Rectal smooth muscle tissue (tissue), 1 donor: ENCODE measurements at regions not wholly inside any gene's neighbourhood (a gene's known extent, or its start where the extent isn't known, plus 50 kb on each side); places are given as distances from the start of the nearest gene placed in this dataset.

ENCODE experiments used
- H3K27ac ChIP-seq: one replicate; pipeline ENCODE4 v1.7.0; 2013; ENCODE audit warnings: low read depth, low read length, inconsistent platforms
- H3K27me3 ChIP-seq: one replicate; pipeline ENCODE4 v1.7.0; 2013; ENCODE audit warnings: low read length; ENCODE audit not compliant: control insufficient read depth, insufficient read depth
- H3K36me3 ChIP-seq: one replicate; pipeline ENCODE4 v1.7.0; 2013; ENCODE audit warnings: low read length; ENCODE audit not compliant: control insufficient read depth, insufficient read depth
- H3K4me1 ChIP-seq: one replicate; pipeline ENCODE4 v1.7.0; 2013; ENCODE audit warnings: low read length; ENCODE audit not compliant: control insufficient read depth, insufficient read depth
- H3K4me3 ChIP-seq: one replicate; pipeline ENCODE4 v1.7.0; 2013; ENCODE audit warnings: low read length
- H3K9ac ChIP-seq: one replicate; pipeline ENCODE4 v1.7.0; 2013; ENCODE audit warnings: low read length

DNA sequence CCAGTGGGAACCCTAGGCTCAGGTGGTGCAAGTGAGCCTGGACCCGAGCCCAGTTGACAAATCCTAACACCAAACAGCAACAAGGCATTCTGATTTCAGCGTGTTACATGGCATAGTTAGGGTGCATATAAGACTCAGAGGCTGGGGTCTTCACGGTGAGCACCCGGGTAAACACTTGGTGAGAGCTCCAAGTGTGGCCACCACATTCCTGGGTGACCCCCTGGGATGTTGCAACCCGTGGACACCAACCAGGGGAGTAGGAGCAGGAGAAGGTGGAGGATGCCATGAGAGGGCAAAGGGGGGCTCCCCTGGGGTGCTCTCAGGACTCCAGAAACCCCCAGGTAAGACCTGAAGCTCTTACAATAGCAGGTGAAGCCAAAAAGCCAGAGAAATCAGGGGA, 69.9 kb upstream of the CDH5 start:
- H3K27me3 ChIP-seq: no peaks in the 10 kb centered on the region
- H3K36me3 ChIP-seq: no peaks in the 10 kb centered on the region
- no peak overlapping the region for H3K9ac ChIP-seq
- no peak overlapping the region for H3K4me3 ChIP-seq
- no peak overlapping the region for H3K27ac ChIP-seq
- H3K4me1 ChIP-seq: no peaks in the 10 kb centered on the region

GRCh38 chr16:66295761-66296546, 70.5 kb upstream of the CDH5 start:
- Histone ChIP-seq H3K27me3 (no peaks in the 10 kb centered on the region), H3K4me3 (no peak overlapping the region), H3K9ac (no peak overlapping the region), H3K4me1 (no peaks in the 10 kb centered on the region), H3K36me3 (no peaks in the 10 kb centered on the region), H3K27ac (no peak overlapping the region)

DNA sequence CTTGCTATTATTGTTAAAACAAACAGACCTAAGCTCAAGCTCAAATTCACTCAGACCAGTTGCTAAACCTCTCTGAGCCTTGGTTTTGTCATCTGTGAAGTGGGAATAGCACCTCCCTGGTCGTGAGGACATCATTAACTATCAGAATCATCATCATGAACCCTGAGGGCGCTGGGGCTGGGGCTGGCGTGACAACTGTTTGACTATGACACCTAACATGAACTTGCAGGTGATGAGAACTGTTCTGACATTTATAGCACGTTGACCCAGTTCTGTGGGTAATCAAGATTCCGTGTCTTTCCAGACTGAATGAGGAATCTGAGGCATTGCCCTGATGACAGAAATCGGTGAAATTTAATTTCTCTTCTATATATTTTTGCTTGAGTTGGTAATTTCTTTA, 71.3 kb upstream of the CDH5 start:
- Histone ChIP-seq H3K27me3 (no peaks in the 10 kb centered on the region), H3K9ac (no peak overlapping the region), H3K36me3 (no peaks in the 10 kb centered on the region), H3K4me1 (no peaks in the 10 kb centered on the region), H3K4me3 (no peak overlapping the region), H3K27ac (no peak overlapping the region)

DNA sequence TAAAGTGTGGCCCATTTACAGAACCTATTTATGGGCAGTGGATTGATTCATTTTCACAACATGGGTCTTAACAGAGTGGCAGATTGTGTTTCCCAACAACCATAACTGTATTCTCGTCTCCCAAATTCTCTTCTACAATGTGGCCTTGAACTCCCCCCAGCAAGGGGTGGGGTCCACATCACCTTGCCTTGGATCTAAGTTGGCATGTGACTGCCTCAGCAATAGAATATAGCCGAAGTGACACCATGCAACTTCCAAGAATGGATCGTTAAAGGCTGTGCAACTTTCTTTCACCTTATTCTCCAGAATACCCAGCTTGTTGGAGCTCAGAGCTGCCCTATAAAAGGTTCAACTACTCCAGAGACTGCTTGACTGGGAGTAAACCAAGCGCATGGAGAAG, 72.0 kb upstream of the CDH5 start:
- no peak overlapping the region for H3K9ac ChIP-seq
- H3K27ac ChIP-seq: no peak overlapping the region
- no peaks in the 10 kb centered on the region for H3K27me3 ChIP-seq
- no peaks in the 10 kb centered on the region for H3K36me3 ChIP-seq
- H3K4me3 ChIP-seq: no peak overlapping the region
- H3K4me1 ChIP-seq: no peaks in the 10 kb centered on the region

DNA sequence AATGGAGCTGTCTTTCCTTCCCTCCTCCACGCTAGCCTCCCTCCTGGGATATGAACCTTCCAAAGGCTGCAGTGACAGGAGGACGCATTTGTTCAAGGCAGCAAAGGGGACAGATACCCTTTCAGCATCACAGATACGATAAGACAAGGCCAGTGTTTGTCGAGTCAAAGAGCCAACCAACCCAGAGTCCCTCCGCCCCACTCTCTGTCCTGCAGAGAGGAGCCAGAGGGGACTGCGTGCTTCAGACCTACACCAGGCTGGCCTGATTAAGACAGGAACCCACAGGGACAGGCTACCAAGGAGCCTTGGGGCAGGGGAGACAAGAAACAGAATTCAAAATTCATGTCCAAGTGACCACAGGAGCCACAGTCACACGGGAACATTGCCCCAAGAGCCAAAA, 72.6 kb upstream of the CDH5 start:
- Histone ChIP-seq H3K9ac (no peak overlapping the region), H3K36me3 (no peaks in the 10 kb centered on the region), H3K4me3 (no peak overlapping the region), H3K27me3 (no peaks in the 10 kb centered on the region), H3K27ac (no peak overlapping the region), H3K4me1 (no peaks in the 10 kb centered on the region)

DNA sequence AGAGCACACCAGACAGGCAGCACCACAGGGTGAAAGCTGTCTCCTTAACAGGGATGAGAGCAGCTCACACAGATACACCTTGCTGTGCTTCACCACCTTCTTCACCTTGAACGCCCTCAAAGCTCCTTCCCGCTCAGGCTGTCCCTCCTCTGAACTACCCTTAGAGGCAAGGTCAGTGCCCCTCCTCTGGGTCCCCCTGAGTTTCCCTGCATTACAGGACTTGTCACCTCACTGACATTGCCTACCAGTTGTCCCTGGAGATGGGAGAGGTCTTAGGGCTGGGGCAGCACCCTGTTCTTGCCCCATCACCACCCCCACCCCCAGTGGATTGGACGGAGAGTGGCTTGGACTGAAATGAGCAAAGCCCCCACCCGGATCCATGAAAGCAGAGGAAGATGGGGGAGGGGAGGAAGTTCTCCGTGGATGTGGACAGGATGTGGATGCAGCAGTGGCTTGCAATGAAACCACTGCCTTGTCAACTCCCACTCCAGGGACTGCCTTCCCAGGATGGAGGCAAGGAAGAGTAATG, 73.2 kb upstream of the CDH5 start:
- Histone ChIP-seq H3K36me3 (no peaks in the 10 kb centered on the region), H3K27me3 (no peaks in the 10 kb centered on the region), H3K4me3 (no peak overlapping the region), H3K27ac (no peak overlapping the region), H3K4me1 (no peaks in the 10 kb centered on the region), H3K9ac (no peak overlapping the region)

GRCh38 chr16:66292241-66292935, 74.1 kb upstream of the CDH5 start:
- Histone ChIP-seq H3K9ac (no peak overlapping the region), H3K4me3 (no peak overlapping the region), H3K27ac (no peak overlapping the region), H3K4me1 (no peaks in the 10 kb centered on the region), H3K27me3 (no peaks in the 10 kb centered on the region), H3K36me3 (no peaks in the 10 kb centered on the region)

- Histone ChIP-seq H3K4me1 (no peaks in the 10 kb centered on the region), H3K36me3 (no peaks in the 10 kb centered on the region), H3K9ac (no peak overlapping the region), H3K4me3 (no peak overlapping the region), H3K27ac (no peak overlapping the region), H3K27me3 (no peaks in the 10 kb centered on the region)
Measured at GRCh38 chr16:66291833-66292232, 74.7 kb upstream of the CDH5 start.

DNA sequence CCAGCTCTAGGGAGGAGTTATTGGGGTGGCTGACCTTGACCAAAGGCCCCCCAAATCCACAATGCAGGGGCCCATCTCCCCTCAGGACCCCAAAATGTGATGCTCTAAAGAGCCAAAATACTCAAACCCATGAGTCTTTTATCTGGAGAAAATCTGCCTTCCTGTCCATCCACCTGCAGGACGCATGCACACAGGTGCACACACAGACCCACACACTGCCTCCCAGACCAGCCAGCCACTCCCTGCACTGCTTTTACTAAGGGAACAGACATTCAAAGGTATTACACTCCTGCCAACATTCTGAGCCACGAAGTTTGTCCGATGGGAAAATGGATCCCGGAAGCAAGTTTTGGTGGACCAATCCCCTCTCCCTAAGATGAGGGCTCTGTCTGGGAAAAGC, 76.1 kb upstream of the CDH5 start:
- no peaks in the 10 kb centered on the region for H3K27me3 ChIP-seq
- H3K27ac ChIP-seq: no peak overlapping the region
- H3K4me3 ChIP-seq: no peak overlapping the region
- H3K4me1 ChIP-seq: no peaks in the 10 kb centered on the region
- no peaks in the 10 kb centered on the region for H3K36me3 ChIP-seq
- no peak overlapping the region for H3K9ac ChIP-seq

DNA sequence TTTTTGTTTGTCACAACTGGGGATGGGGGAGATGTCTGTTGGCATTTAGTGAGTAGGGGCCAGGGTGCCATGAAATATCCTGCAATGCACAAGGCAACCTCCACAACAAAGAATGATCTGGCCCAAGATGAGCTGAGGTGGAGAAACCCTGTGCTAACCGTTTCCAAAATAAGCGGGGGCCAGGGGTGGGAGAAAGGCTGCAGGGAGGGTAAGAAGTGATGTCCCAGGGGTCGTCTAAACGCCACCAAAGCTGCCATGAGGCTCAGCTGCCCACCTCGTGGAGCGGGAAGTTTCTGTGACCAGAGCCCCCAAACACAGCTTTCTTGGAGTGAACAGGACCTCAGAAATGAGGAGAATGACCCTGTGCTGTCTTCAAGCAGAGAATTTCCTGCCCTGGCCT, 76.5 kb upstream of the CDH5 start:
- no peaks in the 10 kb centered on the region for H3K4me1 ChIP-seq
- no peaks in the 10 kb centered on the region for H3K27me3 ChIP-seq
- no peak overlapping the region for H3K9ac ChIP-seq
- no peak overlapping the region for H3K27ac ChIP-seq
- H3K4me3 ChIP-seq: no peak overlapping the region
- no peaks in the 10 kb centered on the region for H3K36me3 ChIP-seq

DNA sequence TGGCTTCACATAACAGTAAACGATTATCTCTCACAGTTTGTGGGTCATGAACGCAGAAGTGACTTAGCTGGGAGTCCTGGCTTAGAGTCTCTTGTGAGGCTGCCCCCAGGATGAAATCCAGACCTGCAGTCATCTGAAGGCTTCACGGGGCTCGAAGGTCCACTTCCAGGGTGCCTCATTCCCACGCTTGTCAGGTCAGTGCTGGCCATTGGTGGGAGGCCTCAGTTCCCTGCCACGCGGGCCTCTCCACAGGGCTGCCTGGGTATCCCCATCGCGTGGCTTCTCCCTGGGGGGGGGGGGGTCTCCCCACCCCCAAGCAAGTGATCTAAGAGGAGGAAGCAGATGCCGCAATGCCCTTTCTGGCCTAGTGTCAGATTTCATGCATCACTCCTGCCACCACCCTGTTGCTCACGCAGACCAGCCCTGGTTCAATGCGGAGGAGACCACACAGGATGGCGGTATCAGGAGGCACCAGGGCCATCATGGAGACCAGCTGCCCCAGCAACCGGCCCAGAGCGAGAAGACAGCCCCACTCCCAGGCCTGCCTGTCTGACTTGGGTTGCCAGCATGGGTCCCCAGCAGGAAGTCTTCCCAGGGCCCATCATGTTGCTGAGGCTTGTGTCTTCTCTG, 77.3 kb upstream of the CDH5 start:
- H3K4me3 ChIP-seq: no peak overlapping the region

DNA sequence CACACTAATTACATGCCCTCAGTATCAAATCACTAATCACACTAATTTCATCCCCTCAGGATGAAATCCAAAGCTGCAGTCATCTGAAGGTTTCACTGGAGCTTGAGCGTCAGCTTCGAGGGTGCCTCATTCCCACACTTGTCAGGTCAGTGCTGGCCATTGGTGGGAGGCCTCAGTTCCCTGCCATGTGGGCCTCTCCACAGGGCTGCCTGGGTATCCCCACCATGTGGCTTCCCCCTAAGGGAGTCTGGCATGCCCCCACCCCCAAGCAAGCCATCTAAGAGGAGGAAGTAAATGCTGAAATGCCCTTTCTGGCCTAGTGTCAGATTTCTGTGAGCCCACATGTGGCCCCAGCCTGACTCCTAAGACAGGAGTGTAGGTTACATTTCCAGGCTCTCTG, 78.6 kb upstream of the CDH5 start:
- Histone ChIP-seq H3K27me3 (no peaks in the 10 kb centered on the region), H3K27ac (no peak overlapping the region), H3K36me3 (no peaks in the 10 kb centered on the region), H3K4me1 (no peaks in the 10 kb centered on the region), H3K9ac (no peak overlapping the region), H3K4me3 (no peak overlapping the region)

More for the DNA sequence above, 77.3 kb upstream of the CDH5 start:
- H3K36me3 ChIP-seq: no peaks in the 10 kb centered on the region
- H3K27ac ChIP-seq: no peak overlapping the region
- no peak overlapping the region for H3K9ac ChIP-seq
- H3K27me3 ChIP-seq: no peaks in the 10 kb centered on the region
- H3K4me1 ChIP-seq: no peaks in the 10 kb centered on the region
